Stomach (tissue), 8 donors: ENCODE measurements at regions not wholly inside any gene's neighbourhood (a gene's known extent, or its start where the extent isn't known, plus 50 kb on each side); places are given as distances from the start of the nearest gene placed in this dataset.
"Not testable (repeated sequence)": the region's sequence is repeated elsewhere in the genome, so short reads cannot be mapped to it uniquely, and the experiment has no call there.

Source experiments
- DNase-seq, 2 donors: peaks; one replicate each; pipeline versions ENCODE4 v3.0.0 to v3.0.0-alpha.2; 2013 to 2019
- H3K27ac ChIP-seq, 5 donors: fragments of 200-600 bp in 4 of 5; sonication (generic) in 4 of 5; one replicate each; pipeline ENCODE4 v1.5.1; 2013 to 2019; ENCODE audit warnings: mild to moderate bottlenecking in 1 of 5, moderate library complexity in 1 of 5
- H3K27me3 ChIP-seq, 3 donors: fragments of 200-600 bp; sonication (generic); one replicate each; pipeline ENCODE4 v1.5.1; 2017 to 2019; ENCODE audit warnings: mixed run types in 1 of 3
- H3K36me3 ChIP-seq, 4 donors: fragments of 200-600 bp; sonication (generic); 1 replicate in 3 of 4; 2 replicates in 1 of 4; pipeline ENCODE4 v1.5.1; 2016 to 2019
- H3K4me1 ChIP-seq, 4 donors: fragments of 200-600 bp; sonication (generic); one replicate each; pipeline ENCODE4 v1.5.1; 2016 to 2019
- H3K4me3 ChIP-seq, 4 donors: fragments of 200-600 bp; sonication (generic) in 3 of 4; one replicate each; pipeline ENCODE4 v1.5.1; 2016 to 2019; ENCODE audit warnings: mild to moderate bottlenecking in 1 of 4
- H3K9me3 ChIP-seq, 4 donors: fragments of 200-600 bp; sonication (generic); one replicate each; pipeline ENCODE4 v1.5.1; 2016 to 2019
- EP300 ChIP-seq: sonication (generic); formaldehyde crosslinking; IDR thresholded peaks from one replicate; pipeline ENCODE4 v1.6.1; 2017; ENCODE audit warnings: antibody characterized with exemption
- POLR2A ChIP-seq, 4 donors: fragments of 450-650 bp; IDR thresholded peaks; one replicate each; pipeline ENCODE4 v1.6.1; 2016; ENCODE audit warnings: antibody characterized with exemption in 4 of 4, control low read depth in 2 of 4, mild to moderate bottlenecking in 1 of 4, moderate library complexity in 1 of 4
- POLR2AphosphoS5 ChIP-seq, 3 donors: sonication (generic); formaldehyde crosslinking; IDR thresholded peaks; one replicate each; pipeline ENCODE4 v1.6.1; 2016; ENCODE audit warnings: antibody characterized with exemption in 3 of 3
- WGBS, 5 donors: extraction: QIAGEN DNeasy Blood & Tissue Kit in 3 of 5; methylation state at CpG; one replicate each; pipeline versions ENCODE4 v1.1.5 to v1.1.7; 2013 to 2018; 5-methylcytosine and 5-hydroxymethylcytosine counted together
- intact Hi-C: fragments of 100-400 bp; cut with DNase I; formaldehyde crosslinking; loops from one replicate; pipeline ENCODE4 v1.15.1; 2023; ENCODE audit warnings: low total_unique reads
- TF ChIP-seq, protein P1 (sequence below), 7 experiments: fragments of 450-650 bp in 4 of 7; fragments of 200-600 bp in 3 of 7; sonication (generic) in 3 of 7; IDR thresholded peaks; one replicate each; pipeline ENCODE4 v1.5.1; 2016 to 2019; ENCODE audit warnings: antibody characterized with exemption in 7 of 7, control low read depth in 2 of 7, mild to moderate bottlenecking in 1 of 7
- donor health status: healthy with polysubstance abuse.
- donor health status: Bipolar disorder and iron deficiency.
- donor health status: healthy.

DNA sequence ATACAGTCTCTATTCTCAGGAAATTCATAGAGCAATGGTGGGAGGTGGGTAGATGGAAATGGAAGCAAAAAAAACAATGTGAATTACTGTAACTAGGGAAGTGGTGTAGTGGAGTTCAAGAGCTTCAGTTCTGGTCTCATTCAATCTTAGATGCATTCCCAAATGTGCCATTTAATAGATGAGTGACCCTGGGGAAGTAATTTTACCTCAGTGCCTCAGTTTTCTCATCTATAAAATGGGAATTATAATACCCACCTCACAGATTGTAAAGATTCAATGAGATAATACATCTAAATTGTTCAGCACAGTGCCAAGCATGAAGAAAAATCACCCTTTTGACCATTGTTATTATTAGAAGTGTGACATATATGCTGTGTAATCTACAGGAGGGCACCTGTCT is 173.1 kb downstream of the SLC38A4 start:
- peaks cover 0 to under 1% (median 0%) of the 10 kb centered on the region in 4 donors for H3K4me1 ChIP-seq
- DNase-seq = no peak
- no peak overlapping the region for H3K4me3 ChIP-seq
- H3K27me3 ChIP-seq = no peaks in the 10 kb centered on the region
- intact Hi-C loops = loop anchor here (10.0 kb wide), 1 partner anchor 308 kb away; no protein-coding TSS in a partner anchor
- H3K9me3 ChIP-seq = no peaks in the 10 kb centered on the region
- H3K36me3 ChIP-seq = no peaks in the 10 kb centered on the region
- H3K27ac ChIP-seq = no peak overlapping the region
- TF ChIP-seq, protein P1, sequence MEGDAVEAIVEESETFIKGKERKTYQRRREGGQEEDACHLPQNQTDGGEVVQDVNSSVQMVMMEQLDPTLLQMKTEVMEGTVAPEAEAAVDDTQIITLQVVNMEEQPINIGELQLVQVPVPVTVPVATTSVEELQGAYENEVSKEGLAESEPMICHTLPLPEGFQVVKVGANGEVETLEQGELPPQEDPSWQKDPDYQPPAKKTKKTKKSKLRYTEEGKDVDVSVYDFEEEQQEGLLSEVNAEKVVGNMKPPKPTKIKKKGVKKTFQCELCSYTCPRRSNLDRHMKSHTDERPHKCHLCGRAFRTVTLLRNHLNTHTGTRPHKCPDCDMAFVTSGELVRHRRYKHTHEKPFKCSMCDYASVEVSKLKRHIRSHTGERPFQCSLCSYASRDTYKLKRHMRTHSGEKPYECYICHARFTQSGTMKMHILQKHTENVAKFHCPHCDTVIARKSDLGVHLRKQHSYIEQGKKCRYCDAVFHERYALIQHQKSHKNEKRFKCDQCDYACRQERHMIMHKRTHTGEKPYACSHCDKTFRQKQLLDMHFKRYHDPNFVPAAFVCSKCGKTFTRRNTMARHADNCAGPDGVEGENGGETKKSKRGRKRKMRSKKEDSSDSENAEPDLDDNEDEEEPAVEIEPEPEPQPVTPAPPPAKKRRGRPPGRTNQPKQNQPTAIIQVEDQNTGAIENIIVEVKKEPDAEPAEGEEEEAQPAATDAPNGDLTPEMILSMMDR (IDR thresholded peaks at IDR 0.05) = no peak
- TF ChIP-seq POLR2AphosphoS5 (IDR thresholded peaks at IDR 0.05) = no peak
- TF ChIP-seq POLR2A (IDR thresholded peaks at IDR 0.05) = no peak
- TF ChIP-seq EP300 = no peak

DNA sequence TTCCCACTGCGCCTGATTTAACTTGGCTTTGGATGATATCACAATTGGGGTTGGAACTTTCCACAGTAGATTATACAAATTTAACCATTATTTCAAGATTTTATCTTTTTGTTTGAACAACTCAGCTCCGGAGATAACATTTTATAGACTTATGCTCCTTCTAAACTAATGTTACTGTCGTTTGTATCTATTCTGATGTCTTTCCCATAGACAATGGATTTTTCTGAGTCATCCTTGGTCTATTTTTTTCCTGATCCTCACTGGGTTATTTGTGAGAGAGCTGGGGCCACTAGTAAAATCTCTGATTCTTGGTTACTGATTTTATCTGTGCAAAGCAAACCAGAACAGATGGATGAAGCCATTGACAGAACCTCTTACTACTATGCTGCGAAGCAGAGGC is 175.1 kb downstream of the SLC38A4 start:
- H3K27me3 ChIP-seq = no peaks in the 10 kb centered on the region
- no peak overlapping the region for H3K27ac ChIP-seq
- DNase-seq = no peak
- WGBS, 5 donors = 71 to 85% (median 81%) methylated on average over 4 of the region's 4 CpGs
- H3K4me3 ChIP-seq = no peak overlapping the region
- no peaks in the 10 kb centered on the region for H3K4me1 ChIP-seq
- intact Hi-C loops = loop anchor here (10.0 kb wide), 1 partner anchor 306 kb away; no protein-coding TSS in a partner anchor
- no peaks in the 10 kb centered on the region for H3K9me3 ChIP-seq
- TF ChIP-seq POLR2A (IDR thresholded peaks at IDR 0.05) = no peak
- no peak for TF ChIP-seq EP300
- TF ChIP-seq POLR2AphosphoS5 (IDR thresholded peaks at IDR 0.05) = no peak
- TF ChIP-seq, protein P1 (IDR thresholded peaks at IDR 0.05) = no peak
- H3K36me3 ChIP-seq = no peaks in the 10 kb centered on the region

DNA sequence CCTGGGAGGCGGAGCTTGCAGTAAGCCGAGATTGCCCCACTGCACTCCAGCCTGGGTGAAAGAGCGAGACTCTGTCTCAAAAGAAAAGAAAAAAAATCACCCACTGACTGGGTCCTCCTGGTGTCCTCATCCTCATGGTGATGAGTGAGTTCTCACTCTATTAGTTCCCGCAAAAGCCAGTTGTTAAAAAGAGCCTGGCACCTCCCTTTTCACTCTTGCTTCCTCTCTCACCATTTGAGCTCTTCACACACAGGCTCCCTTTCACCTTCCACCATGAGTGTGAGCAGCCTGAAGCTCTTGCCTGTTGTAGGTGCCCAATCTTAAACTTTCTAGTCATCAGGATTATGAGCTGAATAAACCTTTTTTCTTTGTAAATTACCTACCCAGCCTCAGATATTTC is 176.4 kb downstream of the SLC38A4 start:
- Histone ChIP-seq H3K9me3 (no peaks in the 10 kb centered on the region), H3K36me3 (no peaks in the 10 kb centered on the region), H3K4me1 (no peaks in the 10 kb centered on the region), H3K27ac (no peak overlapping the region), H3K4me3 (no peak overlapping the region), H3K27me3 (no peaks in the 10 kb centered on the region)
- intact Hi-C loops = no loop called here
- WGBS, 5 donors = 89 to 98% (median 97%) methylated on average over 4 of the region's 4 CpGs
- DNase-seq = no peak
- TF ChIP-seq EP300 (no peak), POLR2A (IDR thresholded peaks at IDR 0.05) (no peak), POLR2AphosphoS5 (IDR thresholded peaks at IDR 0.05) (no peak)
- TF ChIP-seq, protein P1 (IDR thresholded peaks at IDR 0.05) = no peak

DNA sequence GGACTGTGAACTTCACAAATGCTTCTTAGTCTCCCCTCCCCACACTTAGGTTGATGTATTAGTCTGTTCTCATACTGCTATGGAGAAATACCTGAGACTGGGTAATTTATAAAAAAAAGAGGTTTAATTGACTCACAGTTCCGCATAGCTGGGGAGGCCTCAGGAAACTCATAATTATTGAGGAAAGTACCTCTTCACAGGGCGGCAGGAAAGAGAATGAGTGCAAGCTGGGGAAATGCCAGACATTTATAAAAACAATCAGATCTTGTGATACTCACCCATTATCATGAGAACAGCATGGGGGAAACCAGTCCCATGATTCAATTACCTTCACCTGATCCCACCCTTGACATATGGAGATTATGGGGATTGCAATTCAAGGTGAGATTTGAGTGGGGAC is 178.8 kb downstream of the SLC38A4 start:
- intact Hi-C loops = no loop called here
- 70 to 90% (median 86%) methylated on average over 2 of the region's 2 CpGs for WGBS, 5 donors
- no peaks in the 10 kb centered on the region for H3K4me1 ChIP-seq
- H3K9me3 ChIP-seq = no peaks in the 10 kb centered on the region
- no peaks in the 10 kb centered on the region for H3K27me3 ChIP-seq
- no peak overlapping the region for H3K4me3 ChIP-seq
- no peak for DNase-seq
- no peak for TF ChIP-seq POLR2A (IDR thresholded peaks at IDR 0.05)
- H3K36me3 ChIP-seq = no peaks in the 10 kb centered on the region
- no peak overlapping the region for H3K27ac ChIP-seq

DNA sequence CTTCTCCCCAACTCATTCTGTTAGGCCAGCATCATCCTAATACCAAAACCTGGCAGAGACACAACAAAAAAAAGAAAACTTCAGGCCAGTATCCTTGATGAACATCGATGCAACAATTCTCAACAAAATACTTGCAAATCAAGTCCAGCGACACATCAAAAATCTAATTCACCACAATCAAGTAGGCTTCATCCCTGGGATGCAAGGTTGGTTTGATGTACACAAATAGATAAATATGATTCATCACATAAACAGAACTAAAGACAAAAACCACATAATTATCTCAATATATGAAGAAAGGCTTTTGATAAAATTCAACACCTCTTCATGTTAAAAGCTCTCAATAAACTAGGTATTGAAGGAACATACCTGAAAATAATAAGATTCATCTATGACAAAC is 184.1 kb downstream of the SLC38A4 start:
- WGBS, 5 donors = 96 to 100% (median 98%) methylated on average over 2 of the region's 2 CpGs
- H3K9me3 ChIP-seq = peaks cover 0 to 24% (median 11%) of the 10 kb centered on the region in 4 donors
- H3K4me3 ChIP-seq, DNase-seq, H3K27ac ChIP-seq, H3K36me3 ChIP-seq, intact Hi-C loops, H3K4me1 ChIP-seq, H3K27me3 ChIP-seq: not testable (repeated sequence)
